ENCODE measurements at regions not wholly inside any gene's neighbourhood (a gene's known extent, or its start where the extent isn't known, plus 50 kb on each side); places are given as distances from the start of the nearest gene placed in this dataset.
A peak's percentile ranks its signal among the peaks of the same experiment; 100 is the strongest.

- TF ChIP-seq MCM7 (IDR thresholded peaks at IDR 0.05): no peak
- no peak for TF ChIP-seq ELK1 (CRISPR knock-in tag; IDR thresholded peaks at IDR 0.05)
- no peak for TF ChIP-seq ARID3B (CRISPR knock-in tag; IDR thresholded peaks at IDR 0.05; ENCODE audit: borderline replicate concordance)
- TF ChIP-seq ELF4 (CRISPR knock-in tag; IDR thresholded peaks at IDR 0.05): peak; percentile 69
- TF ChIP-seq ZNF445 (CRISPR knock-in tag; IDR thresholded peaks at IDR 0.05; ENCODE audit: low read depth): no peak
- TF ChIP-seq HNRNPK (IDR thresholded peaks at IDR 0.05; ENCODE audit: low read depth, low read length, poor library complexity, severe bottlenecking): no peak
- no peak for TF ChIP-seq PHF20 (IDR thresholded peaks at IDR 0.05; ENCODE audit: partially characterized antibody)
- TF ChIP-seq HCFC1 (IDR thresholded peaks at IDR 0.05; ENCODE audit: low read depth, low read length): no peak
- TF ChIP-seq ZNF696 (CRISPR knock-in tag; conservative IDR thresholded peaks at IDR 0.05): no peak
- TF ChIP-seq SAFB (IDR thresholded peaks at IDR 0.05; ENCODE audit: borderline replicate concordance, low read depth, low read length): no peak
- TF ChIP-seq ETV5 (CRISPR knock-in tag; IDR thresholded peaks at IDR 0.05; ENCODE audit: low read depth): peak; percentile 61; the same call in 1 of the 2 replicates
- no peak for TF ChIP-seq ZNF124 (CRISPR knock-in tag; IDR thresholded peaks at IDR 0.05)
- no peak for TF ChIP-seq ZNF79 (CRISPR knock-in tag; IDR thresholded peaks at IDR 0.05; ENCODE audit: low read depth)
- TF ChIP-seq RFX7 (CRISPR knock-in tag; IDR thresholded peaks at IDR 0.05): no peak
- no peak for TF ChIP-seq ZNF609 (CRISPR knock-in tag; IDR thresholded peaks at IDR 0.05; ENCODE audit: borderline replicate concordance)
- no peak for TF ChIP-seq ZNF740 (CRISPR knock-in tag; IDR thresholded peaks at IDR 0.05)
- TF ChIP-seq ZNF740 (tag; IDR thresholded peaks at IDR 0.05): no peak
- no peak for TF ChIP-seq BRD4 (IDR thresholded peaks at IDR 0.05)
- TF ChIP-seq YY1 (IDR thresholded peaks at IDR 0.05; ENCODE audit: borderline replicate concordance in 1 of 3, control insufficient read depth in 1 of 3, extremely low read depth in 1 of 3, insufficient read depth in 3 of 3, insufficient read length in 1 of 3, insufficient replicate concordance in 2 of 3, low read depth in 1 of 3, low read length in 2 of 3): peak in 1 of 3 experiments; percentile 58
- peak; percentile 74 for TF ChIP-seq NFRKB (IDR thresholded peaks at IDR 0.05; ENCODE audit: low read depth)
Observed at GRCh38 chr15:35166730-35167359, 81.8 kb upstream of the NANOGP8 start (continued).
